PC-3 (cell line): ENCODE measurements at regions not wholly inside any gene's neighbourhood (a gene's known extent, or its start where the extent isn't known, plus 50 kb on each side); places are given as distances from the start of the nearest gene placed in this dataset.

Experiments used
- EZH2 ChIP-seq: fragments of 300-600 bp; sonication (generic); IDR thresholded peaks from one replicate; pipeline ENCODE4 v1.6.1; 2017; ENCODE audit warnings: antibody characterized with exemption, mild to moderate bottlenecking, low read length; ENCODE audit not compliant: unreplicated experiment
- EZH2phosphoT487 ChIP-seq: fragments of 300-600 bp; sonication (generic); IDR thresholded peaks from 2 replicates; pipeline ENCODE4 v1.6.1; 2018; ENCODE audit warnings: mild to moderate bottlenecking, antibody characterized with exemption, low read length, borderline replicate concordance
- TF ChIP-seq, protein P1 (sequence below): fragments of 300-600 bp; sonication (generic); conservative IDR thresholded peaks from 2 replicates; pipeline ENCODE4 v1.5.1; 2017; ENCODE audit warnings: antibody characterized with exemption, low read depth, mild to moderate bottlenecking, low read length

DNA sequence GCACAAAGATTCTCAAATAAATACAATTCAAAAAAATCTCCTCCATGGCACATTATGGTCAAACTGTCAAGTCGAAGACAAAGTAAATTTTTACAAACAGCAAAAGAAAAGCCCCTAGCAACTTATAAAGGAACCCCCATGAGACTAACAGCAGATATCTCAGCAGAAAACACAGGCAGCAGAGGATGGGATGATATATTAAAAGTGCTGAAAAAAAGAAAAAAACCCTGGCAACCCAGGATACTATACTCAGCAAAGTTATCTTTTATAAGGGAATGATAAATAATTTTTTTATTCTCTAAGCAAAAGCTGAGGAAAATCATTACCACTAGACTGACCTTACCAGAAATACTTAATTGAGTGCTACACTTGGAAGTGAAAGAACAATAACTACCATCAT lies 326.4 kb downstream of the CYRIA start:
- TF ChIP-seq, protein P1, sequence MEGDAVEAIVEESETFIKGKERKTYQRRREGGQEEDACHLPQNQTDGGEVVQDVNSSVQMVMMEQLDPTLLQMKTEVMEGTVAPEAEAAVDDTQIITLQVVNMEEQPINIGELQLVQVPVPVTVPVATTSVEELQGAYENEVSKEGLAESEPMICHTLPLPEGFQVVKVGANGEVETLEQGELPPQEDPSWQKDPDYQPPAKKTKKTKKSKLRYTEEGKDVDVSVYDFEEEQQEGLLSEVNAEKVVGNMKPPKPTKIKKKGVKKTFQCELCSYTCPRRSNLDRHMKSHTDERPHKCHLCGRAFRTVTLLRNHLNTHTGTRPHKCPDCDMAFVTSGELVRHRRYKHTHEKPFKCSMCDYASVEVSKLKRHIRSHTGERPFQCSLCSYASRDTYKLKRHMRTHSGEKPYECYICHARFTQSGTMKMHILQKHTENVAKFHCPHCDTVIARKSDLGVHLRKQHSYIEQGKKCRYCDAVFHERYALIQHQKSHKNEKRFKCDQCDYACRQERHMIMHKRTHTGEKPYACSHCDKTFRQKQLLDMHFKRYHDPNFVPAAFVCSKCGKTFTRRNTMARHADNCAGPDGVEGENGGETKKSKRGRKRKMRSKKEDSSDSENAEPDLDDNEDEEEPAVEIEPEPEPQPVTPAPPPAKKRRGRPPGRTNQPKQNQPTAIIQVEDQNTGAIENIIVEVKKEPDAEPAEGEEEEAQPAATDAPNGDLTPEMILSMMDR: no peak
- no peak for TF ChIP-seq EZH2
- TF ChIP-seq EZH2phosphoT487: no peak
